Endothelial cell of umbilical vein (primary cell): ENCODE measurements at regions not wholly inside any gene's neighbourhood (a gene's known extent, or its start where the extent isn't known, plus 50 kb on each side); places are given as distances from the start of the nearest gene placed in this dataset.

Experiments used
- BruUV-seq: library from RNA; stranded (reverse); fragments of 400-500 nt; replicated peaks from 2 replicates; lab custom pipeline; 2021; lab: Mats Ljungman, UMichigan
- CTCF ChIA-PET: fragments of 300-600, 350-600 bp; sonication (Branson Sonifier 250); formaldehyde crosslinking; loops from one replicate; lab custom pipeline; 2021; ENCODE audit warnings: antibody characterized with exemption, inconsistent platforms; lab: Charles Lee
- POLR2A ChIA-PET: fragments of 300-600, 350-600 bp; sonication (Branson Sonifier 250); formaldehyde crosslinking; loops from one replicate; lab custom pipeline; 2021; ENCODE audit warnings: antibody characterized with exemption, inconsistent platforms; lab: Charles Lee
- DNase-seq: peaks from one replicate; pipeline ENCODE4 v3.0.0-alpha.2; 2011; ENCODE audit warnings: low read depth, low spot score
- FAIRE-seq: peaks from 2 replicates; lab custom pipeline; 2011; peaks lifted over from hg19 to GRCh38; lab: Jason Lieb, UNC
- H2AFZ ChIP-seq: 2 replicates; pipeline ENCODE4 v1.6.0; 2012; ENCODE audit warnings: low read depth, low read length, control low read depth, inconsistent platforms
- H3K27ac ChIP-seq: 2 replicates; pipeline ENCODE4 v1.5.1; 2011; ENCODE audit warnings: low read depth, mild to moderate bottlenecking, control low read depth, low read length, moderate library complexity; ENCODE audit not compliant: insufficient read depth
- H3K27me3 ChIP-seq, 2 experiments: 2 replicates each; pipeline versions ENCODE4 v1.6.0 to v1.6.1; 2011; ENCODE audit warnings: low read length in 2 of 2, mixed read lengths in 1 of 2; ENCODE audit not compliant: control insufficient read depth in 2 of 2, insufficient read depth in 2 of 2
- H3K36me3 ChIP-seq, 2 experiments: 2 replicates in 1 of 2; 3 replicates in 1 of 2; pipeline ENCODE4 v1.5.1; 2011; ENCODE audit warnings: low read length in 2 of 2, mild to moderate bottlenecking in 1 of 2, moderate library complexity in 1 of 2; ENCODE audit not compliant: control insufficient read depth in 2 of 2, insufficient read depth in 2 of 2; ENCODE audit errors: extremely low read depth in 1 of 2
- H3K4me1 ChIP-seq: 3 replicates; pipeline ENCODE4 v1.5.1; 2011; ENCODE audit warnings: mild to moderate bottlenecking, low read length; ENCODE audit not compliant: control insufficient read depth, insufficient read depth; ENCODE audit errors: extremely low read depth
- H3K4me2 ChIP-seq: 2 replicates; pipeline ENCODE4 v1.6.1; 2011; ENCODE audit warnings: low read length, control low read depth, mixed read lengths; ENCODE audit not compliant: insufficient read depth
- H3K4me3 ChIP-seq, 3 experiments: fragments of 200-600 bp in 1 of 3; sonication (generic), shearing (Covaris generic) in 1 of 3; replicated peaks in 1 of 3; 2 replicates each; pipeline ENCODE4 v1.5.1; 2011 to 2016; ENCODE audit warnings: control low read depth in 3 of 3, low read length in 3 of 3, mild to moderate bottlenecking in 2 of 3, inconsistent platforms in 1 of 3, low read depth in 1 of 3, moderate library complexity in 1 of 3; ENCODE audit not compliant: insufficient read depth in 1 of 3
- H3K79me2 ChIP-seq: 2 replicates; pipeline ENCODE4 v1.6.0; 2012; ENCODE audit warnings: low read length, inconsistent platforms; ENCODE audit not compliant: control insufficient read depth, insufficient read depth
- H3K9ac ChIP-seq: replicated peaks from 2 replicates; pipeline ENCODE3; 2011; ENCODE audit warnings: low read length, control low read depth; ENCODE audit not compliant: insufficient read depth; ENCODE audit errors: extremely low read depth
- H3K9me1 ChIP-seq: replicated peaks from 3 replicates; pipeline ENCODE4 v1.6.0; 2011; ENCODE audit warnings: mild to moderate bottlenecking, low read length; ENCODE audit not compliant: control insufficient read depth, insufficient read depth; ENCODE audit errors: extremely low read depth
- H3K9me3 ChIP-seq: replicated peaks from 2 replicates; pipeline ENCODE4 v1.5.1; 2012; ENCODE audit warnings: low read length, inconsistent platforms; ENCODE audit not compliant: control insufficient read depth, insufficient read depth
- H4K20me1 ChIP-seq: replicated peaks from 2 replicates; pipeline ENCODE3; 2011; ENCODE audit warnings: mild to moderate bottlenecking, low read length; ENCODE audit not compliant: control insufficient read depth, insufficient read depth; ENCODE audit errors: extremely low read depth
- CTCF ChIP-seq, 2 donors: IDR thresholded peaks; 1 replicate in 1 of 2; 2 replicates in 1 of 2; pipeline ENCODE4 v1.5.1; 2011; ENCODE audit warnings: low read length in 2 of 2, mild to moderate bottlenecking in 2 of 2, moderate library complexity in 2 of 2, control low read depth in 1 of 2, inconsistent platforms in 1 of 2, low read depth in 1 of 2; ENCODE audit not compliant: insufficient read depth in 1 of 2; ENCODE audit errors: extremely low read depth in 1 of 2
- EZH2 ChIP-seq: IDR thresholded peaks from 2 replicates; pipeline ENCODE4 v1.6.1; 2012; ENCODE audit warnings: borderline replicate concordance, low read depth, mild to moderate bottlenecking, moderate library complexity, low read length, inconsistent platforms; ENCODE audit not compliant: severe bottlenecking
- FOS ChIP-seq: IDR thresholded peaks from 2 replicates; pipeline ENCODE4 v1.6.1; 2011; ENCODE audit warnings: mild to moderate bottlenecking, low read length, moderate library complexity, borderline replicate concordance; ENCODE audit not compliant: insufficient read depth
- GATA2 ChIP-seq: IDR thresholded peaks from 2 replicates; pipeline ENCODE4 v1.7.0; 2011; ENCODE audit warnings: low read depth, mild to moderate bottlenecking, moderate library complexity, mixed read lengths, low read length; ENCODE audit not compliant: insufficient read length, insufficient read depth
- JUN ChIP-seq: IDR thresholded peaks from 2 replicates; pipeline ENCODE4 v1.6.1; 2011; ENCODE audit warnings: borderline replicate concordance, low read depth; ENCODE audit not compliant: insufficient read length, insufficient read depth
- MYC ChIP-seq: IDR thresholded peaks from one replicate; pipeline ENCODE4 v1.6.1; 2011; ENCODE audit warnings: mild to moderate bottlenecking, low read depth, low read length
- POLR2A ChIP-seq: IDR thresholded peaks from 2 replicates; pipeline ENCODE4 v1.6.1; 2012; ENCODE audit warnings: low read depth, mild to moderate bottlenecking, control low read depth, low read length
- POLR2AphosphoS5 ChIP-seq: IDR thresholded peaks from 2 replicates; pipeline ENCODE4 v1.6.1; 2012; ENCODE audit warnings: low read depth, mild to moderate bottlenecking, control low read depth, low read length, moderate library complexity; ENCODE audit not compliant: insufficient read depth
- dilution Hi-C: fragments of 300-500 bp; cut with MboI; formaldehyde crosslinking; loops from one replicate; pipeline ENCODE4 v1.15.0; 2019; ENCODE audit warnings: low sequenced_read_pairs; ENCODE audit not compliant: extremely low pct_ligation_motif_present
- intact Hi-C: fragments of 100-400 bp; cut with micrococcal nuclease; formaldehyde crosslinking; loops from one replicate; pipeline ENCODE4 v1.10.0; 2022
- TF ChIP-seq, protein P1 (sequence below): IDR thresholded peaks from 2 replicates; pipeline ENCODE4 v1.6.1; 2011; ENCODE audit not compliant: insufficient read depth, insufficient read length

DNA sequence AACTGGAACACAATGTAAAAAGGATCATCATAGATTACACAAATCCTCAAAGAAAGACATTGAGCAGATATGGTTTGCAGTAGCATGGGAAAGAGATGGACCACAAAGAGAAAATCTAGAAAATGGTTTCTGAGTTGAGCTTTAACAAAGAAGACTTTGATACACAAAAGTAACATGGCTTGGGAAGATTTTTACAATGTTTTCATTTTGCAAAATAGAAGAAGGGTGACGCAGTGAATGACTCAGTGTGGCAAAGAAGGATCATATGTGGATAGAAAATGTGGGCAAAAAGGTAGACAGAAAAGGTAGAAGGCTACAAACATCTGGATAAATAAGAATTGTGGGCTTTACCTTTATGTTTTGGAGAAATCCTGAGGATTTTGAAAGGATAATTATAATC, 1220.5 kb downstream of the PCDH17 start:
- no peaks in the 10 kb centered on the region for H3K4me1 ChIP-seq
- ChIA-PET CTCF (no interaction called here), POLR2A (no interaction called here)
- no peaks in the 10 kb centered on the region for H4K20me1 ChIP-seq
- no peaks in the 10 kb centered on the region for H3K27me3 ChIP-seq
- no peaks in the 10 kb centered on the region for H3K79me2 ChIP-seq
- no peak overlapping the region for H2AFZ ChIP-seq
- no TSS peak for BruUV-seq
- no peaks in the 10 kb centered on the region for H3K9me3 ChIP-seq
- H3K36me3 ChIP-seq = no peaks in the 10 kb centered on the region
- no peak for TF ChIP-seq POLR2A
- TF ChIP-seq FOS = peak; percentile 32
- no peak overlapping the region for H3K9ac ChIP-seq
- no peak overlapping the region for H3K4me3 ChIP-seq
- DNase-seq = peak; percentile 1
- H3K27ac ChIP-seq = no peak overlapping the region
- no peaks in the 10 kb centered on the region for H3K9me1 ChIP-seq
- intact Hi-C loops = no loop called here
- dilution Hi-C loops = no loop called here
- no peak for FAIRE-seq
- H3K4me2 ChIP-seq = no peak overlapping the region

GRCh38 chr13:58855283-58855682, 1223.7 kb downstream of the PCDH17 start:
- H3K9me1 ChIP-seq = no peaks in the 10 kb centered on the region
- H3K4me3 ChIP-seq = no peak overlapping the region
- H2AFZ ChIP-seq = no peak overlapping the region
- dilution Hi-C loops (no loop called here), intact Hi-C loops (no loop called here)
- DNase-seq (no peak), FAIRE-seq (no peak)
- BruUV-seq = no TSS peak
- ChIA-PET CTCF (no interaction called here), POLR2A (no interaction called here)
- H3K9me3 ChIP-seq = no peaks in the 10 kb centered on the region
- no peak overlapping the region for H3K27ac ChIP-seq
- H4K20me1 ChIP-seq = no peaks in the 10 kb centered on the region
- H3K36me3 ChIP-seq = no peaks in the 10 kb centered on the region
- no peaks in the 10 kb centered on the region for H3K4me1 ChIP-seq
- no peak overlapping the region for H3K4me2 ChIP-seq
- no peaks in the 10 kb centered on the region for H3K27me3 ChIP-seq
- H3K79me2 ChIP-seq = no peaks in the 10 kb centered on the region
- H3K9ac ChIP-seq = no peak overlapping the region
- TF ChIP-seq JUN (no peak), MYC (no peak), POLR2AphosphoS5 (no peak), FOS (no peak), POLR2A (no peak), GATA2 (no peak), EZH2 (no peak), CTCF (IDR thresholded peaks at IDR 0.05; ENCODE audit: extremely low read depth in 1 of 2, insufficient read depth in 1 of 2, low read depth in 1 of 2, low read length in 2 of 2) (no peak)
- TF ChIP-seq, protein P1, sequence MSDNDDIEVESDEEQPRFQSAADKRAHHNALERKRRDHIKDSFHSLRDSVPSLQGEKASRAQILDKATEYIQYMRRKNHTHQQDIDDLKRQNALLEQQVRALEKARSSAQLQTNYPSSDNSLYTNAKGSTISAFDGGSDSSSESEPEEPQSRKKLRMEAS = no peak
